Gastrocnemius medialis (tissue), 4 donors: ENCODE measurements at regions not wholly inside any gene's neighbourhood (a gene's known extent, or its start where the extent isn't known, plus 50 kb on each side); places are given as distances from the start of the nearest gene placed in this dataset.
"Not testable (repeated sequence)": the region's sequence is repeated elsewhere in the genome, so short reads cannot be mapped to it uniquely, and the experiment has no call there.

Experiments used
- ATAC-seq, 2 donors: fragments of 150-250 bp; one replicate each; pipeline ENCODE4 v1.9.1; 2016
- DNase-seq, 2 donors: peaks; one replicate each; pipeline ENCODE4 v3.0.0-alpha.2; 2019
- H3K27ac ChIP-seq, 4 donors: fragments of 200-600 bp; sonication (generic); 1 replicate in 1 of 4; 2 replicates in 3 of 4; pipeline ENCODE4 v1.5.1; 2016 to 2018; ENCODE audit warnings: mild to moderate bottlenecking in 2 of 4, moderate library complexity in 1 of 4
- H3K27me3 ChIP-seq, 3 donors: fragments of 200-600 bp; sonication (generic) in 2 of 3; 1 replicate in 1 of 3; 2 replicates in 2 of 3; pipeline versions ENCODE4 v1.5.1 to v1.6.0; 2016 to 2019; ENCODE audit warnings: mild to moderate bottlenecking in 1 of 3, moderate library complexity in 1 of 3
- H3K36me3 ChIP-seq, 2 donors: fragments of 200-600 bp; sonication (generic) in 1 of 2; one replicate each; pipeline ENCODE4 v1.5.1; 2017 to 2018
- H3K4me1 ChIP-seq, 2 donors: fragments of 200-600 bp; sonication (generic) in 1 of 2; one replicate each; pipeline ENCODE4 v1.5.1; 2016 to 2017; ENCODE audit warnings: mild to moderate bottlenecking in 2 of 2
- H3K4me3 ChIP-seq, 4 donors: fragments of 200-600 bp; sonication (generic) in 3 of 4; 1 replicate in 1 of 4; 2 replicates in 3 of 4; pipeline ENCODE4 v1.5.1; 2016 to 2019; ENCODE audit warnings: mild to moderate bottlenecking in 2 of 4
- H3K9me3 ChIP-seq, 3 donors: fragments of 200-600 bp; sonication (generic) in 2 of 3; 1 replicate in 1 of 3; 2 replicates in 2 of 3; pipeline ENCODE4 v1.5.1; 2016 to 2019
- in situ Hi-C, 4 donors: fragments of 200-750 bp; cut with MboI; loops; one replicate each; pipeline versions ENCODE4 v1.15.0 to v1.8.0; 2017; ENCODE audit warnings: low sequenced_read_pairs in 4 of 4
- intact Hi-C: fragments of 100-400 bp; cut with DNase I; formaldehyde crosslinking; loops from one replicate; pipeline ENCODE4 v1.15.1; 2023; ENCODE audit warnings: low total_unique reads

- in situ Hi-C loops, H3K4me3 ChIP-seq, H3K9me3 ChIP-seq, H3K36me3 ChIP-seq, DNase-seq, H3K27me3 ChIP-seq, intact Hi-C loops, H3K4me1 ChIP-seq: not testable (repeated sequence)
- ATAC-seq, result peak; percentile 85 to 97
- H3K27ac ChIP-seq, result peak overlapping the region in 3 of 4 donors; percentile 41 to 61 (median 50)
These were observed 108.6 kb upstream of the OR4F16 start for GRCh38 chr1:794918-795584.

GRCh38 chr1:797649-798048, 111.2 kb upstream of the OR4F16 start:
- H3K27ac ChIP-seq, H3K4me3 ChIP-seq, in situ Hi-C loops, H3K27me3 ChIP-seq, H3K36me3 ChIP-seq, intact Hi-C loops, ATAC-seq, H3K9me3 ChIP-seq, H3K4me1 ChIP-seq, DNase-seq: not testable (repeated sequence)

GRCh38 chr1:800397-800796, 113.9 kb upstream of the OR4F16 start:
- H3K4me1 ChIP-seq, H3K9me3 ChIP-seq, DNase-seq, in situ Hi-C loops, H3K4me3 ChIP-seq, H3K36me3 ChIP-seq, H3K27ac ChIP-seq, H3K27me3 ChIP-seq, ATAC-seq, intact Hi-C loops: not testable (repeated sequence)

- ATAC-seq, H3K4me1 ChIP-seq, intact Hi-C loops, in situ Hi-C loops, H3K27me3 ChIP-seq, H3K27ac ChIP-seq, H3K9me3 ChIP-seq, DNase-seq, H3K4me3 ChIP-seq, H3K36me3 ChIP-seq: not testable (repeated sequence)
These were observed 118.1 kb upstream of the OR4F16 start for GRCh38 chr1:804378-805115.

GRCh38 chr1:805310-805709, 118.4 kb upstream of the SAMD11 start:
- H3K27ac ChIP-seq, in situ Hi-C loops, H3K4me1 ChIP-seq, H3K4me3 ChIP-seq, H3K27me3 ChIP-seq, H3K36me3 ChIP-seq, intact Hi-C loops, DNase-seq, H3K9me3 ChIP-seq, ATAC-seq: not testable (repeated sequence)

GRCh38 chr1:807066-807465, 116.7 kb upstream of the SAMD11 start:
- H3K27ac ChIP-seq, intact Hi-C loops: not testable (repeated sequence)

GRCh38 chr1:807699-808390, 115.9 kb upstream of the SAMD11 start:
- ATAC-seq, H3K4me3 ChIP-seq, H3K4me1 ChIP-seq, intact Hi-C loops, DNase-seq, H3K27ac ChIP-seq, H3K27me3 ChIP-seq, H3K9me3 ChIP-seq, H3K36me3 ChIP-seq, in situ Hi-C loops: not testable (repeated sequence)

More at GRCh38 chr1:807066-807465, 116.7 kb upstream of the SAMD11 start:
- DNase-seq, H3K27me3 ChIP-seq, H3K4me1 ChIP-seq, H3K4me3 ChIP-seq, H3K36me3 ChIP-seq, H3K9me3 ChIP-seq, in situ Hi-C loops, ATAC-seq: not testable (repeated sequence)

- H3K4me3 ChIP-seq, H3K27me3 ChIP-seq, DNase-seq, intact Hi-C loops, in situ Hi-C loops, H3K36me3 ChIP-seq, H3K4me1 ChIP-seq, H3K27ac ChIP-seq, H3K9me3 ChIP-seq: not testable (repeated sequence)
- peak; percentile 56 to 58 for ATAC-seq
These were observed 112.8 kb upstream of the SAMD11 start for GRCh38 chr1:810949-811348.

GRCh38 chr1:812535-813127, 111.1 kb upstream of the SAMD11 start:
- H3K36me3 ChIP-seq, DNase-seq, H3K27me3 ChIP-seq, in situ Hi-C loops, ATAC-seq, intact Hi-C loops, H3K9me3 ChIP-seq, H3K4me3 ChIP-seq, H3K27ac ChIP-seq: not testable (repeated sequence)
- H3K4me1 ChIP-seq, result peaks cover 10 to 15% of the 10 kb centered on the region in 2 donors

- H3K27ac ChIP-seq, H3K9me3 ChIP-seq, H3K36me3 ChIP-seq, DNase-seq, H3K27me3 ChIP-seq, H3K4me3 ChIP-seq, in situ Hi-C loops, ATAC-seq, intact Hi-C loops: not testable (repeated sequence)
- H3K4me1 ChIP-seq, result peaks cover 18% of the 10 kb centered on the region in 2 donors
These were observed 109.2 kb upstream of the SAMD11 start for GRCh38 chr1:814543-814942.

GRCh38 chr1:815147-815922, 108.4 kb upstream of the SAMD11 start:
- intact Hi-C loops, H3K9me3 ChIP-seq, H3K27me3 ChIP-seq, DNase-seq, H3K27ac ChIP-seq, in situ Hi-C loops, H3K4me3 ChIP-seq, ATAC-seq, H3K36me3 ChIP-seq: not testable (repeated sequence)
- H3K4me1 ChIP-seq, result peaks cover 18% of the 10 kb centered on the region in 2 donors
